GM18951 (cell line): ENCODE measurements at regions not wholly inside any gene's neighbourhood (a gene's known extent, or its start where the extent isn't known, plus 50 kb on each side); places are given as distances from the start of the nearest gene placed in this dataset.

Experiments
- POLR2A ChIP-seq: IDR thresholded peaks from 4 replicates; pipeline ENCODE4 v1.6.1; 2011; ENCODE audit warnings: mild to moderate bottlenecking; ENCODE audit not compliant: insufficient read length, insufficient read depth; ENCODE audit errors: extremely low read depth
- in situ Hi-C: fragments of 300-500 bp; cut with MboI; formaldehyde crosslinking; loops from one replicate; pipeline ENCODE4 v1.12.0; 2022; ENCODE audit warnings: low sequenced_read_pairs, mixed read lengths, inconsistent platforms; ENCODE audit not compliant: unreplicated experiment

- no peak for TF ChIP-seq POLR2A
- in situ Hi-C loops = no loop called here
Observed at GRCh38 chr13:105830821-105831220, 704.6 kb downstream of the EFNB2 start.

- in situ Hi-C loops = no loop called here
- TF ChIP-seq POLR2A = no peak
Observed at GRCh38 chr13:105827111-105827809, 708.2 kb downstream of the EFNB2 start.

DNA sequence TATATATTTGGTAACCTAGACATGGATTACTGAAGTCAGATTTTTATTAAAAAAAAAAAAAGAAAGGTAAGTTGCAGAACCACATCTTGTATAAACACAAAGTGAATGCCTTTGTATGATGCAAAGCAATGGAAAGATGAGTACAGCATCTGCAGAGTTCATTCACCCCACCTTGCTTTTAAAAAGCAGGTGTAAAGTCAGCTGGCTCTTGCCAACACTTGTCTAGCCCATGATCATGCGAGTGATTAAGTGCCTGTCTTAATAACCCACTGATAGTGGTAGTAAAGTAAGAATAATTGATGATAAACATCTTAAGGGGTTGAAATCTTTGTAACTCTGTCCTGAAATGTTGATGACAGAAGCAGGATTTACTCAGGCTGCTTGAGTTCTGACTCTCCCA, 710.4 kb downstream of the EFNB2 start:
- no peak for TF ChIP-seq POLR2A
- in situ Hi-C loops = no loop called here

GRCh38 chr13:105821337-105821736, 714.1 kb downstream of the EFNB2 start:
- TF ChIP-seq POLR2A = no peak
- in situ Hi-C loops = no loop called here

GRCh38 chr13:105820415-105820814, 715.0 kb downstream of the EFNB2 start:
- in situ Hi-C loops = no loop called here
- TF ChIP-seq POLR2A = no peak

- no peak for TF ChIP-seq POLR2A
- in situ Hi-C loops = no loop called here
Observed at GRCh38 chr13:105817498-105817897, 718.0 kb downstream of the EFNB2 start.

DNA sequence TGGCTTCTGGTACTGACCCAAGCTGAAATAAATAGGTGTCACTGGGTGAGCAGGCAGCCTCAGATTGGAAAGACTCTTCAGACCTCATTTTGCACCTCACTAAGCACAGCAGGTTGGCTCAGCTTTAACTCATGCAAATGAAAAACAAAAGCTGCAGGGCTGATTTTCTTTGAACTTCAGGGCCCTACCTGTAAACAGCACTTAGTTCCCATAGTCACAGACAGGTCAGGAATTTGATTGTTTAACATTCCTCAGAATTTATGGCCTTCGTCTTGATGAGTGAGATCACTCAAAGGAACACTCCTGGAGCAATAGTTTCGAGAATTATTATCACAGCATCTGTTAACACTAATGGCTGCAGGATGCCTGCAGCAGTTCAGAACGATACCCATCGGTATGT, 718.5 kb downstream of the EFNB2 start:
- TF ChIP-seq POLR2A = no peak
- in situ Hi-C loops = no loop called here

GRCh38 chr13:105814902-105815250, 720.6 kb downstream of the EFNB2 start:
- in situ Hi-C loops = no loop called here
- TF ChIP-seq POLR2A = no peak

GRCh38 chr13:105814219-105814901, 721.1 kb downstream of the EFNB2 start:
- in situ Hi-C loops = no loop called here
- no peak for TF ChIP-seq POLR2A

GRCh38 chr13:105806628-105806920, 728.9 kb downstream of the EFNB2 start:
- TF ChIP-seq POLR2A = no peak
- in situ Hi-C loops = no loop called here

- TF ChIP-seq POLR2A = no peak
Observed at GRCh38 chr13:105805892-105806627, 729.4 kb downstream of the EFNB2 start.

DNA sequence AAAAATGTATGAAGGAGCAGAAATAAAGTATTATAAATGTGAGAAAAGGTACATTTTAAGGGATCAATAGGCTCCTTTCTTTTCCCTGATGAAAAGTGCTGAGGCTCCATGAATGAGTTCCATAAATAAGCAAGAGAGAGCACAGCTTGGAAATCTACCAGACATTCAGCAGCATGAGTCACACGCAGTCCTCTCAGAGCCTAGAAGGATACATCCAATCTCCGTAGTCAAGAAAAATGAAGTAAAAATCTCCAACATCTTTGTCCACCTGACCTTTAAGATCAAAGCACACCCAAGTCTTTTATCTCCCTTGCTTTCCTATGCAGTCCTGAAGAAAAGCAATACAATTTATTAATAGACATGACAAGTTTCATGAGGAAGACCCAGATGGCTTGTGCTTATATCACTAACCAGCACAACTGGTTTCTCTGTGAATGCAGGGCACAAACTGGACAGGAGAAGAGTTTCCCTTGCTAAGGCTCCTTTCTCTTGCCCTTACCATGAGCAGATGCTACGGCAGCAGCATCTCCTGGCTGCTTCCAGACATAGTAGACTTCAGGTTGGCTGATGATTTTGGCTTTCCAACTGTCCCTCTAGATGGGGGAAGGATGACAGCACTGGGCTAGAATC, 730.8 kb downstream of the EFNB2 start:
- TF ChIP-seq POLR2A = no peak
- in situ Hi-C loops = no loop called here

More at GRCh38 chr13:105805892-105806627, 729.4 kb downstream of the EFNB2 start:
- in situ Hi-C loops = no loop called here

DNA sequence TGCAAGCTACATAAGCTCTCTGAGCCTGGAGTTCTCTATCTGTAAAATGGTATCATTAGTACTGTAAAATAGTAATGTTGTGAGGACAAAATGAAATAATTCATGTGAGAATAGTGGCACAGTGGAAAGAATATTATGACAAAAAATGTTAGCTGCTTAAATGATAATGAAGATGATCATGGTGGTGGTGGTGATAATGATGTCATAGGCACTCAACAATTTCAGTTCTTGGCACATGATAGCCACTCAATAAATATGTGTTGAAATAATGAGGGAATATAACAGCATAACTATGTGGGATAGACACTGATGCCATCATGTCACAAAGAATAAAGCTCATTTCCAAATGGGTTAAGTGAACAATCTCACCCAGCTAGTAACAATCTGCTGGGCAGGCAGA, 736.3 kb downstream of the EFNB2 start:
- TF ChIP-seq POLR2A = no peak
- in situ Hi-C loops = no loop called here
